GM21390 (cell line): ENCODE measurements at regions not wholly inside any gene's neighbourhood (a gene's known extent, or its start where the extent isn't known, plus 50 kb on each side); places are given as distances from the start of the nearest gene placed in this dataset.
"Not testable (repeated sequence)": the region's sequence is repeated elsewhere in the genome, so short reads cannot be mapped to it uniquely, and the experiment has no call there.

Source experiments
- ATAC-seq: cut with Tn5 transposase; IDR thresholded peaks from one replicate; pipeline ENCODE4 v1.9.1; 2021; ENCODE audit not compliant: unreplicated experiment

GRCh38 chr9:75658301-75658905 lies 232.1 kb upstream of the PCSK5 start:
- ATAC-seq, result no peak

DNA sequence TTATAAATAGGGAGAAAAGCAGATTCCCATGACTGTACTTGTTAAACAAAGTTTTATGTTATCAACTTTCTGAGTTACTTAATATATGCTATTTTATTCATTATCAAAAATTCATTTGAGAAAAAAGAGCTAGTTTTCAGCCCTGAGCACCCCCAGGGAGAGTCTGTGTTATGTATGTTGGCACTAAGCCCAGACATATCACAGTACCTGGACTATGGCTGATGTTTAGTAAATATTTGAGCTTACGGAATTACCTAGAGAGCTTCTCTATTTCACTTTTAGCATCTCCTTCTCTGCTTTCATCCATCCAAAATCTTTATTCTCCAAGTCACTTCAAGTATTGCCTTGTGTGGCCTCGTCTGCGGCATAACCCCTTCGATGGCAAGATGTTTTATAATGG lies 225.9 kb upstream of the PCSK5 start:
- no peak for ATAC-seq

- no peak for ATAC-seq
These were observed 223.5 kb upstream of the PCSK5 start for GRCh38 chr9:75666856-75667554.

GRCh38 chr9:75669721-75670120 lies 220.8 kb upstream of the PCSK5 start:
- ATAC-seq, result no peak

DNA sequence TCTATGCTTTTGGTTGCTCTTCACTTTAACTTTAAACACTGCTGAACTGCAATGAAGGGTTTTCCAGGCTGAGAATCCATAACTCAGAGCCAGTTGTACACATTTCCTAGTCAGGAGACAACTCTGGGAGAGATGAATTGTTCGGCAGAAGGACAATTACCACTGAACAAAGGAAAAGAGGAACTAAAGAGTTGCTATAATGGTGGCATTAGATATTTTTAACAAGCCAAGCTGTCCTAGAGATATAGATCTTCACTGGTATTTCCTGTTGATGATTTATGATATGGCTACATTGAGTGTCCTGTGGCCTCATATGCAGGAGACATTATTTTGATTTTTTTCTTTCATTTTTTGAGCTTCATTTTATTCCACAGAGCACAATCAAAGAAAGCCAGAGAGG lies 219.1 kb upstream of the PCSK5 start:
- ATAC-seq, result no peak

DNA sequence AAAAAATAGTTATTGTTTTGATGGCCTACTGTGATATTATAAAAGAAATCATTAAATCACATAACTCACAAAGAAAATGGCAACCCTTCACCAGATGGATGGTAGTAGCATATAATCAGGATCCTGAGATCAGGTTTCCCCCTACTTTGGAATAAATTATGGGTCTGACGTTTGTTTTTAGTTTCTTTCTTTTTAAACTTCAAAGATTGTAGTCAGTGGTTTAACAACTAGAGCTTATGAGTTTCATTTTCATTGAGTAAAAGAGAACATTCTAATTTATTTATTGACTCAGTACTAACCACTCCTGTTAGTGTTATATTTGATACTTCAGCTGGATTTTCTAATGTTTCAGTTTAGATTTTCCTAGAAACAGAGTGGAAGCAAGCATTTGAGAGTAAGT lies 218.0 kb upstream of the PCSK5 start:
- ATAC-seq, result no peak

GRCh38 chr9:75683591-75683990 lies 206.9 kb upstream of the PCSK5 start:
- no peak for ATAC-seq

DNA sequence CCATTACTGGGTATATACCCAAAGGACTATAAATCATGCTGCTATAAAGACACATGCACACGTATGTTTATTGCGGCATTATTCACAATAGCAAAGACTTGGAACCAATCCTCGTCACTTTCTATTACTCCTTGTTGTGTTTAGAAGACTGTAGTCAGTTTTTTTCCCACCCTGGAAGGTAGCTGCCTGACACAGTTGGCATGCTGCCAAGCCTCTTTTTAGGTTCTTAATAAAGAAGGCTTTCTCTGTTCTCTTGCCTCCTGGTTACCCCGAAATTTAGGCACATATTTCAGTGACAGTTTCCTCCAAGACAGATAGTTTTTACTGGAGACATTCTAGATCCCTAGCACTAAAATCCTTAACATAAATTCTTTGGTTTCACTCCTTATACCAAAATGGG lies 205.4 kb upstream of the PCSK5 start:
- no peak for ATAC-seq

DNA sequence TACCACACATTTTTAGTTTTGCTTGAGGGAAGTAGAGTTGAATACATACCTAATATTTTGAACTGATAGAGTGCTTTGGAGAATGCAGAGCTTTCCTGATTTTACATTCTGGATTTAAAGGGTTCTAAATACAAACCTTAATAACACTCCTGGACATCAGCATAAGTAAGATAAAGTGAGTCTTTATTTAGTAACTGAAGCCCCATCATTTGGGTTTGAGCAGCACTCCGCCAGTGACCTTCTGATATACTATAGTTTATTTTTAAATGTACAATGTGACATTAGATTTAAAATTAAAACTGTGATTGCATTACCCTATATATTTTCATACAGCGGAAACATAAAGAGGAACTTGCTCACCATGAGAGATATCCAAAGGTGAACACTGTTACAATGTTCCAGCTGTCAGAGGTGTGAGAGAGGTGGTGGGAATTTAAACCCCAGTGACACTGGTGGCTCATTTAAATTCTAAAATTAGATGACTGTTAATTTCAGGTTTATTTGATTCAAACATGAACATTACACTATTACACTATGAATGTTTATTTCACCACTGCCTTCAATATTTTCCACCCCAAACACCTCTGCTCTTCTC lies 203.0 kb upstream of the PCSK5 start:
- no peak for ATAC-seq

GRCh38 chr9:75690551-75690950 lies 199.9 kb upstream of the PCSK5 start:
- not testable (repeated sequence) for ATAC-seq

DNA sequence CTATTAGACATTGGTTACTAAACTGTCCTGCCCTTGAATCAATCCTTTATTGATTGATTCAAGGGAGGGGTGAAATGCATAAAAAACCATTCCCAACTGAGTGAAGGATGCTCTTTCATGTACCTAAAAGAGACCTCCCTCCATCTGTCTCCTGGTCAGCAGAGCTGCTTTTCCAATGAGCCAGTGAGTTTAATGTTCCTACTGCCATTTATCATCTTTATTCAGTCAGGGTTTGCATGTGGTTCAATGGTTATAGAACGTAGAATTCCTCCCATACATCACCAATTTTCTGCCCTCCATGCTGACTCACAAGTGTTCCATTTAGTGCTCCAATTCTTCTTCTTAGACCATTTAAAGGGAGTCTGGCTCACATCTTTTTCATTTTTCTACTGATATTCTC lies 199.1 kb upstream of the PCSK5 start:
- ATAC-seq, result no peak

DNA sequence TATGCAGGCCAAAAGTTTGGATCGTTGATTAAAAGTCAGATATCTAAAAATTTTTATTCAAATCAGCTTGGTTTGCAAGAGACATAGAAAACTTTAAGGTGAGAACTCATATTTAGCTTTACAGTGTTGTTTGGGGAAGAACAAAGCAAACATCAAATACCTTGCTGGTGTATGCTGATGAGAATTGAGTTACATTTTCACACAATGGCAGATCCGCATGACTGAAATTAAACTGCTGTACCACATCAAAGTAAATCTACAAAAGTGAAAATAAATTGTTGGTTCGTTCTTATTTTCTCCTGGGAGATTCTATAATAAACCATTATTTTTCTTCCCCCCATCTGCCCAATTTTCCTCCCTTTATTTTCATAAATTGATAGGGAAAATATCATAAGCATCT lies 198.2 kb upstream of the PCSK5 start:
- no peak for ATAC-seq

DNA sequence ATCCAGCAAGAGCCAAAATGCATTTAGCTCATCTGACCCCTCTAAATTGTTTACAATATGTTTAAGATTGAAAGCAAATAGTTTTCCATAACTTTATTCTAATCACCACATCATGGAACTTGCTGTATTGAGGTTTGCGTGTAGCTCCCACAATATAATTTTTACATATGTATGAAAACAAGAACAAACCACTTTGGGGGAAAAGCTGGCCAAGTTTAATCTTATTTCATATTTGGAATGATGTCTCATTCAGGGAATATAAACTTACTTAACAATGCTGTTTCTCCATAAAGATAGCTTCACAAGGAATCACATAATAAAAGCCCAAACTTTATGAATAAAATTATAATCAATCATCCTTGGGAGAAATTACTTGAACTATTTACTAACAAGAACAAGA lies 194.6 kb upstream of the PCSK5 start:
- ATAC-seq, result no peak

- ATAC-seq, result no peak
These were observed 191.5 kb upstream of the PCSK5 start for GRCh38 chr9:75699017-75699416.

DNA sequence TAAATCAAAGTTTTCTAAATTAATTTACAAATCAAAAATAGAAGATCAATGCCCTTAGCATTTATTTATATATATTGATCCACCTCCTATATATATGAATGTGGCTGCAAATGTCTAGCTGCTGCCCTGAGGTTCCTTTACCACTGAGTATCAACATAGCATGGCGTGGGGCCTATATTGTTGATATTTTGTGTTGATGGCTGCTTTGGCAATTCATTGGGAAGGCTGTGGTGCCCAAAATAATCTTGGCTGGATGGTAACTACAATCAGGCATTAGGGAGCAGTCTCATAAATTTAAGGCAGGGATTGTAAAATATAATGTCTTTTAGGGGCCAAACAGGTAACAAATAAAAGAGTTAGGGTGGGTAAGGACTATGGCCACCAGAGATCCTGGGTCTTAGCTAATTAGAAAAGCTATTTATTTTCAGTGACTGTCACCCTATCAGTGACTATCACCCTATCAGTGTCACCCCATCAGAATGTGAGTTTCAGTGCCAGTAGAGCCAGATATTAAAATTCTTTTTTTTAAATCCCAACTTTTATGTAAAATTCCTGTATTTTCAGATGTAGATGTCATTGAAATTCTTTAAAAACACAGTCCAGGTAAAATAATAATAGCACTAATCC lies 190.7 kb upstream of the PCSK5 start:
- no peak for ATAC-seq

DNA sequence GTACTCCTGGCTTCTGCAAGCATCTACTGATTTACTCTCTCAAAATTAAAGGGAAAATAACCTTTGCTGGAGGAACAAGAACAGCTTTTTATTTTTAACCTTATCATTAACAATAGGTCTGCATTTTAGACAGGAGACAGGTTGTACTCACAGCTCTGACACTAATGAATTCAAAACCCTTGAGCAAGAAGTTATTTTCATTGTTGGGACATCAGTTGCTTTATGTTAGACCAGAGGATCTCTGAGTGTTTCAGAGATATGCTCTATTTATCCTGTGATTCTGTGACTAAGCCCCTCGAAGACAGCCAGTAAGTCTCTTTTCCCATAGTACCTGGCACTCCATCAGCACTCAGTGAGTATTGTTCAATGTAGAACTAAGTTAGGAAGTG lies 190.2 kb upstream of the PCSK5 start:
- ATAC-seq, result no peak

- ATAC-seq, result no peak
These were observed 183.3 kb upstream of the PCSK5 start for GRCh38 chr9:75707191-75707590.

DNA sequence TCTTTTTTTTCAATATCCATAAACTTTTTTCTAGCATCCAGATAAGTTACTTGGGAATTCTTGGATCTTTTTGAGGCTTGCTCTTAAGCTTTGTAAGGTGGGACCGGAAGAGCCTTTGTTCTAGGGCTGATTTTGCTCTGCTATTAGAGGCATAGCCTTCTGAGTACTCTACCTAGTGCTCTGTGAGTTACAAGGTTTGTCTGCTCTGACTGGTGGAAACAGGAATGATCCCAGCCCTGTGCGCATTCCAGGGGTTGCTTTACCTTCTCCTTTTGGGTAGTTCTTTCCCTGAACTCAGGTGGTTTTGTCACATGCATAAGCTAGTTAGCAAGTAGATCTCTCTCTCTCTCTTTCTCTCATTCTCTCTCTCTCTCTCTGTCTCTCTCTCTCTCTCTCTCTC lies 180.8 kb upstream of the PCSK5 start:
- no peak for ATAC-seq

DNA sequence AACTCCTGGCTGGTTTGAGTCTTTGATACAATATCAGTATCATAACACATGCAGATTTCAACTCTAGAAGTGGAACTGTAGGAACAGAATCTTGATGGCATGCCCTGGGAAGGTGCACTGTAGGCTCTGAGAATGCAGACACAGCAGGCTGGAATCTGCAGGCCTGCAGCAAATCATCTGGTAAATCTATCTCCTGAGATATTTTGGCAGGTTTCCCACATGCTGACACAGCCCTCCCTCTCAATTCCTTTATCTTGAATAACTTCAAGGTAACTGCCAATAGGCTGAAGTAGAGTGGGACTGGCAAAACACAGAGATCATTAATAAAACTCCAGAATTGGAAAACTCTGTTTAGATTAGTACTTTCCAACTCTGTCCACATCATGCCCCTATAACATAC lies 177.8 kb upstream of the PCSK5 start:
- ATAC-seq, result no peak

DNA sequence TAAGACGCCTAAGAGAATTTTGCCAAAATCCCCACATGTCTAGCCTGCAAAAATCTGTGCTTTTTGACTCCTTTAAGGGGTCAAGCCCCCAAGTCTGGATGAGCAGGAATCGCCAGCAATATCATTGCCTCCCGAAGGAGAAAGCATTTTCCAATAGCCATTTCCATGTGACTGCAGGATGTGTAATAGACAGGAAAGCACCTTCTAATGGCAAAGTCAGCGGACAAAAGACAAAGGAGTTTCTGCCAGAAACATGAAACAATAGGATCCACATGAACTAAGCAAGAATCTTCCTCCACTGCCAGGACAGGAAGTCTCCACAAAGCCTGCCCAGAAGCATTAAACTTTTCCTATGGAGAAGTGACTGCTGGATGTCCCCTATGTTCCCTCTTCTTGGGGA lies 177.1 kb upstream of the PCSK5 start:
- ATAC-seq, result no peak

DNA sequence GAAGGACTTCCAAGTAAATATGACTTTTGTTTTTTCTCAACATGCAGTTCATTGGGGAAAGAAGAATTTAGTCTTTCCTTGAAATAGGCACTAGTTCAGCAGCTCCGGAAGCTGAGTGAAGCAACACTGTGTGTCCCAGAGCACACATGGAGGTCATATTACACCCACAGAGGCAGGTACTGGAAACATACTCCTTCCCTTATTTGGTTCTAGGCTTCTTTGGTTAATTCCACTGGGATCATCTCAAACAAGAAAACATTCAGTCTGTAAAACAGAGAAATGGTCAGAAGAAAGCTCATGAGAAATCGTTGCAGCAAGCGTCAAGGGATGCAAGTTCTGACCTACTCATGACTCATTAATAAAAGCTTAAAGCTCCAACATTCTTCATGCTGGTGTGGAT lies 175.1 kb upstream of the PCSK5 start:
- no peak for ATAC-seq

- ATAC-seq, result no peak
These were observed 171.8 kb upstream of the PCSK5 start for GRCh38 chr9:75718677-75719076.
